DMS53 treated with DMSO at 0.1 percent for 48 hours (cell line): ENCODE measurements at regions not wholly inside any gene's neighbourhood (a gene's known extent, or its start where the extent isn't known, plus 50 kb on each side); places are given as distances from the start of the nearest gene placed in this dataset.
"Not testable (repeated sequence)": the region's sequence is repeated elsewhere in the genome, so short reads cannot be mapped to it uniquely, and the experiment has no call there.

ENCODE experiments used
- DNase-seq: peaks from one replicate; lab custom pipeline; 2025; ENCODE audit not compliant: unreplicated experiment; lab: John Stamatoyannopoulos, UW

DNA sequence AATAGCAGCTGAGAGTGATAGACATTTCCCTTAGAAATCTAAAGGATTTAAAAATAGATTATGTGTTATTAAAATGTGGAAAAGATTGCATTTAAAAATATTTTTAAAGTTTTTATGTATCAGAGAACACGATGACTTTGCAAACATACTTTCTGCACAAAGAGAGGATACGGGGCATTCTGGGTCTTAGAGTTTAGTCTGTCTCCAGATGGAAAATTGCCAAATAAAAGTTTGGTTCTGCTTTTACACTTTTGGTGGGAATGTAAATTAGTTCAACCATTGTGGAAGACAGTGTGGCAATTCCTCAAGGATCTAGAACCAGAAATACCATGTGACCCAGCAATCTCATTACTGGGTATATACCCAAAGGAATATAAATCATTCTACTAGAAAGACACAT lies 355.2 kb downstream of the NDFIP2 start:
- not testable (repeated sequence) for DNase-seq

DNA sequence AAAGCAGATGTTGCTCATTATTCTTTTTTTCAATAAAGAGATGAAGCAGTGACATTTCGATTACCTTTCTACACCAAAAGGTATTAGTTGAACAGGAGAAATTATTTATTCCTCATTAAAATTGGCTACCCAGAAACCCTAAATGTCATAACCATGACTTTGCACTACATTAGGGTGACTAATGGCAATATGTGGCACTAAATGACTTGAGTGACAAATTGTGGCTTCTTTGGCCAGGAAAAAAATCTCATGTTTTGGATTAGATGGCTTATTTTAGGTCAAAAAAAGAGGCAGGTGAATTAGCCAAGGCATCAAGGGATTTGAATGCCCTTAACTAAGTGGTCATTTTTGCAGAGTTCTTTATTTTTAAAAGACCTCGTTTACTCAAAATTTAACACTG lies 353.9 kb downstream of the NDFIP2 start:
- no peak for DNase-seq

DNA sequence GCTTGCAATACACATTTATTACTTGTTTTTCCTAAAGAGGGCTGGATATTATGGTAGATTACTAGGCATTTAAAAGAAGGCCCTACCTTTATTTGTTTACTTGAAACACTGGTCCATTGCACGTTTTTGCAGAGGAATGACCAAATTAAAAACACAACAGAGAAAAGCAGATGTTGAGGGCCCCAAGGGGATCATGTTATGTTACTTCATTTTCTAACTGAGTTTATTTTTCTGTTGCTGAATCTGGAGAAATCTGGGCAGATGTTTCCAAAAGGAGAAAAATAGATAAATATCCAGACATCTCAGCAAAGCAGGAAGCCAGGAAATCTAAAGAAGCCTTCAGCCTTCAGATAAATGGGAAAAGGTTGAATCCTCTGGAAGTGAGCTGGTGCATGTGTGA lies 353.0 kb downstream of the NDFIP2 start:
- no peak for DNase-seq

DNA sequence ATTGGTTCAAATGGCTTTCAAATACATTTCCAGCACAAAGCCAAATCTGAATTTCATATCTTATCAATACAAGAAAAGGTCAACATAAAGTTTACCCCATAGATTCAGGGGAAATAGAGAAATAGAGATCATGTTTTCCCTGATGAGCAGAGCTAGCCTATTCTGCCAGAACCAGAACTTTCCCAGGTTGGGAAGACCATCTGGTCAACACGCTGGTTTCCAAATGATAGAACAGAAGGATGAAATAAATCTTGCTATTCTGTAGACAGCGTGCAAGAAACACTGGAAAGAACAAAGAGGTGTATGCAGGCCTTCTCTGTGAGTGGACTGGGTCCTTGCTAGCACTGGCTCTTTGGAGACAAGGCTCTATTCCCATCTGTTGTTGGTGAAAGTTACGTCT lies 350.6 kb downstream of the NDFIP2 start:
- DNase-seq = no peak

DNA sequence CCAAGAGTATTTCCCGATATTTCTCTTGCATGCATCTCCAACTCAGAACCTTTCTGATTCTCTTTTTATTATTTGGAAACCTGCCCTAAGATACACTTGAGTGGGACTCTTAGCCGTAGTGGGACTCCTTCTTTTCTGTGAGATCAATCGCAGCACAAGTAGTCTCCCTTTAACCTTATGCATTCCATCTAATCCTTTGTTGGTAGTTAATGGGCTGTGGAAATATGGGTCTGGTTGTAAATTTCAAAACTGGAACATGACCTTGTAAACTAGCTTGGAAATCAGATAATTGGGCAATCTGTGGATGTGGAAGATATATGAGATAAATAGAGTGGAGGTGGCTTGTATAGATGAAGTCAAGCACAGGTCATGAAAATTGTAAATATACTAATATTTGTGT lies 350.0 kb downstream of the NDFIP2 start:
- DNase-seq = no peak

DNA sequence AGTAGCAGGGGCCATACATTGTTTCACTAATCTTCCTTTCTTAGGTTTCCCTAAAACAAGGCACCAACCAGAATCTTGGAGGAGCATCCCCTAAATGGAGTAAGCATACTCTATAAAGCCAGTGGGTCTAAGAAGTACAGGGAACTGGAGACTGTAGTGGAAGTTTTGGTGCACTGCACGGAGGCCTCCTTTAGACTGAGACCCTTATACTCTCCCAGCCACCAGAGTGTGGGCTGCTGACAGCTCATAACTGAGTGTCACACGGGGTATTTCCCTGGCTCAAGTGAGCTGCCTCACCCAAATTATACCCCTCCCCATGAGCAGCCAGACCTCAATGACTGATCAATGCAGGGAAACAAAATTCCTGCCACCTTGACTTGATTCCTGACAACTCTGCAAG lies 349.5 kb downstream of the NDFIP2 start:
- DNase-seq = no peak

DNA sequence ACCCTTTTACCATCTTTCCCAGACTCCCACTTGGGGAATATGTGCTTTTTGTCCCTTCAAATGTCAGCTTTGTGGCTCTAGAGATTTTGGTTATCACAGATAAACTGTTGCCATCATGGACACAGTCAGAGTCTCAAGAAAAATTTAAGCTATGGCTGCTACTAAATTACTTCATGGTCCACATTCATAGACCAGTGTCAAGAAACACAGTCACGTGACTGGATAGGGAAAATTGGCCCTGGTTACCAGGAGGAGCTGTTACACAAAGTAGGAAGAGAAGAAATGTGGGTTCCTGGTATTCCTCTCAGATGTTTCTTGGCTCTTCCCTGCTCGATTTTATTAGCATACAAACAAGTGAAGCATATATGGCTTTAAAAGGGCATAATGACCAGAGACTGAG lies 348.9 kb downstream of the NDFIP2 start:
- no peak for DNase-seq

DNA sequence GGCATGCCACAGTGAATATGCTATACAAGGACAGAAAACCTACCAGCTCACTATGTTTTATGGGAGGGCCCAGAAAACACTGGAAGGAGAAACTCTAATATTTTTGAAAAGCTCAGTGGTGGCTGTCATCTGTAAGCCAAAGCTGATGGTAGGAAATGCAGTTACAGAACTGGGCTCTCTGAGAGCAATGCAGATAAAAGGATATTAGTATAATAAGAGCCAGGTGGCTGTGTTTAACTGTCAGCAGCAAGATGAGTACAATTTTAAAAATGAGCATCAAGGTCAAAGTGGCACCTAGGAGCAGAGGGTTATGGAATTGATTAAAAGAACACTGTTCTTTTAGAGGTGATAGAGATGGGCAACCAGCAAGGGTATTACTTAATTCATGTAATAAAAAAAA lies 345.0 kb downstream of the NDFIP2 start:
- no peak for DNase-seq

DNA sequence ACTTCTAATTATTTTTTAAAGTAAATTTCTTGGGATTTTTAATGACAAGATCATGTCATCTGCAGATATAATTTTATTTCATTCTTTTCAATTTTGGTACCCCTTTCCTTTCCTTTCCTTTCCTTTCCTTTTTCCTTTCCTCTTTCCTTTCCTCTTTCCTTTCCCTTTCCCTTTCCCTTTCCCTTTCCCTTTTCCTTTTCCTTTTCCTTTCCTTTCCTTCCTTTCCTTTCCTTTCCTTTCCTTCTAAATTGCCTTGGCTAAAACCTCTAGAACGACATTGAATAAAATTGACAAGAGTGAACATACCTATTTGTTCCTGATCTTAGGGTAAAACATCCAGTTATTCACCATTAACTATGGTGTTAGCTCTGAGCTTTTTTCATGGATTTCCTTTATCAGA lies 334.1 kb downstream of the NDFIP2 start:
- DNase-seq = no peak

DNA sequence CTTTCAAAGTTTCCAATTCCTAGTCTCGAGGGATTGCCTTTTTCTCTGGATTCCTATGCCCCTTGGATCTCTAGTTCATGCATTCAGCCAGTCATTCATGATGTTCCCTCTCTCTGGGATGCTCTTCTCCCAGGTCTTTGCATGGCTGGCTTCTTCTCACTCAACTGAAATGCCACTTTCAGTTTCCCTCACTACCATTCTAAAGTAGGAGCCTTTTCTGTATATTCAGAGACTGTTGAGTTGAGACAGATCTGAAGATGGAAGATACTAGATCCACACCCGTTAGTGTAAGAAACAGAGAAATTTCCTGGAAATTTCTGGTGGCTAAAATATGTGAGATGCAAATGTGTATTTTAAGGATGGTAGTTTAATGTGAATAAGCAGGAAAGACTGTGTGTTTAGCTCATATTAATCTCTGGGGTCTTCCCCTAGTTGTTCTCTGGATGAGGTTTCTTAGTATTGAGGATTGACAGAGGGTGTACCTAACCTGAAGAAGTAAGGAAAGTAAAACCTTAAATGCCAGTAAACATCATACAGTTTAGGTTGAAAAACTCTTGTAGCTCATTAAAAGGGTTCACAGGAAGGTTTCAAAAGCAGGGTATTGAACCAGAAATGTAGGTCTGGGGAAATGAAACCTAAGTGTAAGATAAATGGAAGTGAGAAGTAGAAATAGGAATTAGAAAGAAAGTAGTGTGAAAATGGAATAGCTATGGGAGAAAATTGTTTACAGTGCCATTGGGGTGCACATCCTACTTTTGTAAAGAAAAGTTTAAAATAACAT lies 331.3 kb downstream of the NDFIP2 start:
- DNase-seq = no peak

DNA sequence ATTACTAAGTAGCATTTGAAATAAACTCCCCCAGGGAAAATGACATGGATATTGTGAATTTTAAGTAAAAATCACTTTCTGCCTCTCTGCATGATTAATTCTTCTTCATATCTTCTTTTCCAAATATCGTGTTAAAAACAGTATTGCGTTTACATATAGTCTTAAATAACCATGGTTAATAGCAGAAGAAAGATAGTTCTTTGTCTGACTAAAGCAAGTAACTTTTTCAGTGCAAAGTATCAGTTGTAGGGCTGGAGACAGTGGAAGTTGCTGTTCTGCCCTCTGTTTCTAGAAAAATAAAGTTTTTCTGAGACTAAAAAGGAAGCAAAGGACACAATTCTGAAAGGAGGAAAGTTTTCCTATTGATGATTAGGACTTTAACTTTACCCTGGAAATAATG lies 330.2 kb downstream of the NDFIP2 start:
- no peak for DNase-seq

DNA sequence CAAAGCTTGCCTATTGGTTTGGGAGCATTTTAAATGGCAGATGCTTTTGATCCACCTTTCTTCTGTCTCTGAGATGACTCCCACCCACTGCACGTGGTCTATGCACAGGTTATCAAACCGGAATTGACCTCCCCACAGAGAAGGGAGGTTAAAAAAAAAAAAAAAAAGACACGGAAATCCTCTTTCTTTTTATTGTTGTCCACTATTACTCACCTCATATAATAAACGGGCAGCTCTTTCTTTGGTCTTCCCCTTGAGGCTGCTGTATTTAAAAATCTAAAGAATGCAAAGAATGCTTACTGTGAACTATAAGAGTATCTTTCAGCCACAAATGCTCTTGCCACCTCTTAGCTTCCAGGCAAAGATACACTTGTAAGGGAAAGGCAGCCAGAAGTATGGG lies 329.7 kb downstream of the NDFIP2 start:
- DNase-seq = no peak

DNA sequence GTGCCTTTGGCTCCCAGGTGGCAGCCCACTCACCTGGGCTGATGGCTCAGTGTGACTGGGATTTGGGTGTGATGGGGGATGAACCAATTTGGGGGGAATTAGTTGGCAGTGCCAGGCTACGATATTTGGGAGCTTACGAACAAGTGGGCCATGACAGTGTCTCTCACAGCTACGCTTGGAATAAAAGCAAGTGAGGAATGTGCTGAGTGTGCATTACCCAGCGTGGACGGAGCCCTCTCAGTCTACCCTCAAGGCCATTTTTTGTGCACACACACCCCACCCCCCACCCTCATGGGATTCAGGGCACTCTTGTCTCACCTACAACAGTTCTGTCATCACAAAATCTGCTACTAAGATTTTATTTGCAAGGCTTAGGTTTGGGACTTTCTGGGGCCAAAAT lies 329.1 kb downstream of the NDFIP2 start:
- DNase-seq = no peak

DNA sequence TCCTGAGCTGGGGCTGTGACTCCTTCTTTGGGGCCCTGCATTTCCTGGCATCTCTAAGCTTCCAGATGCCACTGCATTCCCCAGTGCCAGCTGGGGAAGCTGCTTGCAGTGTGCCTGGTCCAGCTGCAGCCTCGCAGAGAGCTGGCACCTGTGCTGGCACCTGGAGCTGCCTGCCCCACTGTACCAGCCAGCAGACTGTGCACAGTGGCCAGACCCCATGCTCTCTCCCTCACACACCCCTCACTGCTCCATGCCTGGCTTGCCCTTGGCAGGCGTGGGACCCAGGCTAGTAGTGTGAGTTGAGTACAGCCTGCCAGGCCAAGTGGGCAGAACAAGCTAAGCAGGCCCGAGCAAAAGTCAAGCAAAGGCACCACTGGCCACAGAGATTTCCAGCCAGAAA lies 327.5 kb downstream of the NDFIP2 start:
- no peak for DNase-seq

DNA sequence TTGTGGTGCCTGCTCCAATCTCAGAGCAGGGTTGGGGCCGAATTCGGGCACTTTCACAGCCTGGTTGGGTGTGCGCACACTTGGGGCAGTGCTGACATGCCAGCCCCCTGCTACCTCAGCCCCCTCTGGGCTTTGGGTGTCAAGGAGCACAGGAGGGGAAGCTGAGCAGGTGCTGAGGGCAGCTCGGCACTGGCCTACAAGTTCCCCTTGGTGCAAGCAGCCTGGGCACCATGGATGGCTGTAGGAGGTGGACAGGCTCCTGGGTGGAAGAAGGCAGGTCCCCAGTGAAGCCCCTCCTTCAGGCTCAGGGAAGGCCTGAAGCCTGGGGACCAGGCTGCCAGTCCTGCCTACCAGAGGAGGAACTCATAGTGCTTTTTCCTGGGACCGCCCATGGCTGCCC lies 326.6 kb downstream of the NDFIP2 start:
- no peak for DNase-seq

DNA sequence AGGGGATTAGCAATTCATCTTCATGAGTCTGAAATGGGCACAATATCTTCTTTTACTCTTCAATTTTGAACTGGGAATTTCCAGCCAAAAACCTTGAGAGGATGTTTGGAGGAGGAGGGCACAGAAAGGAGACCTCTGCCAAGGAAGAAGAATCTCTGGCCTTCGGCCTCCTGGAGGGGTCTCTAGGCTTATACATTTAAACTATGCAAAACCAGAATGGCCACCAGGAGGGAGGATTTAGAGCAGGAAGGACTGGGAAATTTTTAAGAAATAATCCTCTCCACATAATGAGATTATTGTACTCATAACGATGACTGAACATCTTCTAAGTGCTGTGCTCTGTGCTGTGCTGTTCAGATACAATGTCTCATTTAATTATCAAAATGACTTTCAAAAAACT lies 325.9 kb downstream of the NDFIP2 start:
- DNase-seq = no peak

DNA sequence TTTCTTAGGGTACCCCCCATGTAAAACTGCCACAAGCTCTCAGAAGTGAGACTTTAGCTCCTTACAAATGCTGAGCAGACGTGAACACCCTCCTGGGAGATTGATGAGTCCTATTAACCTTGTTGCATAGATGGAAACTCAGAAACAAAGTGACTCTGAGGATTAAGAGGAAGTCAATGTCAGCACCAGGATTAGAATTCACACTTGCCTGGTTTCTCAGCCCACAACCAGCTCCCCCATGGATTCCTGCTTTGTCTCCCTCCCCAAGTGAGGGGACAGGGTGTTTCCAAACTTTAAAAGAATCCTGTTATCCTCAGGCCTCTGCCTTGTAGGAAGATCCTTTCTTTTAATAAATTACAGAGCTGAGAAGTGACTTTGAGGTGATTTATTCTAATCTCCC lies 324.4 kb downstream of the NDFIP2 start:
- DNase-seq = no peak

DNA sequence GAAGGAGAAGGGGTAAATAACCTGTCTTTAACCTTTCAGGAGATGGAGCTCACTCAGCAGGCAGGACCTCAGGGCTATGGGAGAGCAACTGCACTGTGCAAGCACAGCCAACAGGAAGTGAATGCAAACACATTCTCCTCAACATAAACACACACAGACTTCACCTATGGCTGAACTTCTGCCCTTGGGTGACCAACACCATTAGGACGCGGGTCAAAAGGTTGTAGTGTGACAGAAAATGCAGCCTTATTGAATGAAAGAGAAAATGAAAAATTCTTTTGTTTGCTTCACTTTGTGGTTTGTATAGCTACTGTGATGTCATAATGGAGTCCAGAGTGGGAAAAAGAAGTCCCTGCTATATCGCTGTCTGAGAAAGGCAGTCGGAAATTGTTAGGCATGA lies 323.0 kb downstream of the NDFIP2 start:
- DNase-seq = no peak

DNA sequence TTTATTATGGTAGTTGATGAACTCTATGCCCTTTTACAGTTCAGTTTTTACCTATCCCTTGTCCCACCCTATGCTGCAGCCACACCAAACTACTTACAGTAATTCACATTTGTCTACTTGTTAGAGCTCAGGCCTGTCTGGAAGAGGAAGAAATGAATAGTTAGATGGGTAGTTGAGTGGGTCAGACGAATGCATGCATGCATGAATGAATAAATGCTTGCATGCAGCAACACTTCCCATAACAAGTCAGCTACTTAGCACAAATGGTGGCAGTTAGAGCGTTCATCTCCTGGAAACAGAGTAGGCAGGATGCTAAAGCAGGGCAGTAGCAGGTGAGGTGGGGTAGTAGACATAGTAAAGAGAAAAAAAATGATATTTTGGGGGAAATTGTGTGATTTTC lies 322.3 kb downstream of the NDFIP2 start:
- DNase-seq = no peak

DNA sequence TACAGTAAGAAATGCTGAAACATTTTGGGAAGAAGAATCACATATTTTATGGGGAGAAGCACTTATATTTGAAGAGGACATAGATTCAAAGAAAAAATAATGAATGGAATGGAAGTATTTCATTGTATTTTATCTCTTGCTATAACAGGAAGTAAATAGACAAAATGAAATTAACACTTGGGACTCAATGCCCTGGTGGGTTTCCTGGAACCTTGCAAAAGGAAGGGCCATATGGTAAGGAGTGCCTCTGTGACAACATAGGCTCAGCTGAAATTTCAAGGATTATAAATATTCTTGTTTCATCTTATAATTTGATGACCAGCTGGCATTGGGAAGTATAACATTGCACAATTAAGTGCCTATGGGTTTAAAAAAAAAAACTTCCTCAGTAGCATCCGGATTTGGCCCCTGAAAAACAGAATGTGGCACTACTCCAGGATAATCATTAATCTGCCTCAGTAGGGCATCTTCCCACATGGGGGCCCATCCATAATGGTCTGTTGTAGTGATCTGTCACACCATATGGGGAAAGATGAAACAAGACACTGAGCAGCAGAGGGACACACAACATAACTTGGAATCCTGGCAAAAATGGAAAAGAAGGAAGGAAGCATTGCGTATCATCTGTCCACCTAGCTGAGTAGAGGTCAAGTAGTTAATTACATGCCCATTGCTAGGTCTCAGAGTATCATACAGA lies 321.6 kb downstream of the NDFIP2 start:
- no peak for DNase-seq

DNA sequence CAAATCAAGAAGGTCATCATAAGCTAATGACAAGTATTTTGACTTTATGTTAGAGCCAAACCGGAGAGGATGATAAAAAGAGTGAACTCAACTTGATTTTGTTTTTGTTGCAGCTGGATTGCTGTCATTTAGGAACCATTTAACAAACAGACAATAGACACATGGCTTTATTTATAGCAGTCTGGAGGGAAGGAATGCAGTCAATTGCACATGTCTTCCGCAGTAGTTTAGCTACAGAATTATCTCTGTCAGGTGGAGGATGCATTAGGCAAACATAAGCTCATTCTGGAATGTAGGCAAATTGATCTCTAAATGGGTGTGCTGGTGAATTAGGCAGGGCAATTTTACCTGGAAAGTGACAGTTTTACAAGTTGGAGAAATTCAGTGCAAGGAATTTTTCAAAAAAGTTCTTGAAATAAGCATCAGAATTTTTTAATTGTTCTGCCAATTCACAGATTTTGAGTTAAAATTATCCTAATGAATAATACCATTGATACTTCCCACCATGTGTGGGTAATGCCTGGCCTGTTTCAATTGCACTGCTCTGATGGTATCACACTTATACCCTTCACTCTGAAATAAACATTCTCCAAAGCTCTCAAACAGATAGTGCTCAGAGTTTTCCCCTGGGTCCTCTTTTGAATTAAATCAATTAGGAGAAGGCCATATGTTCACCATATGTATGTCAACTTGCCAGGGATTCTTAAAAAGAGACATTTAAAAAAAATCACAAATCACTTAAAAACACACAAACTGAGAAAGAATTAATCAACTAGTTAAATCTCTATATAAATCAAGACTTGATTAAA lies 318.3 kb downstream of the NDFIP2 start:
- no peak for DNase-seq

DNA sequence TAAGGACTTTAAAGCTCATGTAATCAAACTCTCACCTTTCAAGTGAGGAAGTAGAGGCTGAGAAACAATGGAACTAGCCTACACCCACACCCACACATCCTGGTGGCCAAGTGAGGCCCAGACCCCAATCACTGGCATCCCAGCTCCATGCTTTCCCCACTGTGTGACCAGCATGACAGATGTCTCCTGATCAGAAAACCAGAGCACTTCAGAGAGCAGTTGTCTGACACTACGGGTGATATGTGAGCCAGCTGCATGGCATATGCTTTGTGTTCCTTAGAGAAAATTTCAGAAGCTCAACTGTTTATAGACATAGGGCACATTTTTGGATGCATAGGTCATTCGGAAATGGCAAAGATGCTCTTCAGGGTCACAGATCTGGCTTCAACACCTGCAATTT lies 315.2 kb downstream of the NDFIP2 start:
- no peak for DNase-seq
